GM18508 (cell line): ENCODE measurements at regions not wholly inside any gene's neighbourhood (a gene's known extent, or its start where the extent isn't known, plus 50 kb on each side); places are given as distances from the start of the nearest gene placed in this dataset.
"Not testable (repeated sequence)": the region's sequence is repeated elsewhere in the genome, so short reads cannot be mapped to it uniquely, and the experiment has no call there.

Experiments used
- ATAC-seq: cut with Tn5 transposase; IDR thresholded peaks from one replicate; pipeline ENCODE4 v1.9.1; 2021; ENCODE audit warnings: moderate number of reproducible peaks; ENCODE audit not compliant: insufficient read depth, unreplicated experiment

- no peak for ATAC-seq
Observed at GRCh38 chr12:124478985-124479645, 88.3 kb downstream of the NCOR2 start.

GRCh38 chr12:124478416-124478815 lies 89.0 kb downstream of the NCOR2 start:
- ATAC-seq, result no peak

- ATAC-seq, result no peak
Observed at GRCh38 chr12:124477107-124477915, 90.1 kb downstream of the NCOR2 start.

GRCh38 chr12:124476011-124476400 lies 91.4 kb downstream of the NCOR2 start:
- ATAC-seq, result no peak

- no peak for ATAC-seq
Observed at GRCh38 chr12:124475295-124476010, 92.0 kb downstream of the NCOR2 start.

- no peak for ATAC-seq
Observed at GRCh38 chr12:124474709-124475108, 92.7 kb downstream of the NCOR2 start.

- no peak for ATAC-seq
Observed at GRCh38 chr12:124472690-124473279, 94.6 kb downstream of the NCOR2 start.

- ATAC-seq, result no peak
Observed at GRCh38 chr12:124471828-124472227, 95.6 kb downstream of the NCOR2 start.

GRCh38 chr12:124470806-124471205 lies 96.6 kb downstream of the NCOR2 start:
- no peak for ATAC-seq

- ATAC-seq, result no peak
Observed at GRCh38 chr12:124470139-124470538, 97.3 kb downstream of the NCOR2 start.

- no peak for ATAC-seq
Observed at GRCh38 chr12:124469193-124469888, 98.1 kb downstream of the NCOR2 start.

- ATAC-seq, result not testable (repeated sequence)
Observed at GRCh38 chr12:124467549-124467948, 99.9 kb downstream of the NCOR2 start.

GRCh38 chr12:124466216-124467128 lies 100.9 kb downstream of the NCOR2 start:
- ATAC-seq, result peak; percentile 87

- ATAC-seq, result no peak
Observed at GRCh38 chr12:124465473-124465872, 101.9 kb downstream of the NCOR2 start.

GRCh38 chr12:124464830-124465229 lies 102.6 kb downstream of the NCOR2 start:
- ATAC-seq, result no peak

GRCh38 chr12:124464062-124464461 lies 103.3 kb downstream of the NCOR2 start:
- ATAC-seq, result no peak

GRCh38 chr12:124463341-124463921 lies 104.0 kb downstream of the NCOR2 start:
- no peak for ATAC-seq

GRCh38 chr12:124462750-124463149 lies 104.7 kb downstream of the NCOR2 start:
- no peak for ATAC-seq
